Panc1 (cell line): ENCODE measurements at regions not wholly inside any gene's neighbourhood (a gene's known extent, or its start where the extent isn't known, plus 50 kb on each side); places are given as distances from the start of the nearest gene placed in this dataset.

Source experiments
- ATAC-seq: fragments of 200-7000 bp; cut with Tn5 transposase; 2 replicates; pipeline ENCODE4 v1.9.1; 2020; ENCODE audit warnings: mild to moderate bottlenecking, moderate library complexity
- BruUV-seq: library from RNA; stranded (reverse); fragments of 400-500 nt; replicated peaks from 2 replicates; lab custom pipeline; 2021; lab: Mats Ljungman, UMichigan
- CTCF ChIA-PET: fragments of 300-600 bp; sonication (Branson Sonifier 250); formaldehyde crosslinking; loops from one replicate; lab custom pipeline; 2022; ENCODE audit warnings: antibody characterized with exemption; lab: Charles Lee
- POLR2A ChIA-PET: fragments of 300-600 bp; sonication (Branson Sonifier 250); formaldehyde crosslinking; loops from one replicate; lab custom pipeline; 2022; ENCODE audit warnings: antibody characterized with exemption; lab: Charles Lee
- DNase-seq: peaks from one replicate; pipeline ENCODE4 v3.0.0-alpha.2; 2010; ENCODE audit warnings: low read depth, low spot score
- H3K27ac ChIP-seq: 2 replicates; pipeline ENCODE4 v1.5.1; 2011; ENCODE audit warnings: mild to moderate bottlenecking, low read length, inconsistent platforms
- H3K27me3 ChIP-seq: fragments of 200-500 bp; sonication (Bioruptor generic); 2 replicates; pipeline ENCODE4 v1.6.0; 2014; ENCODE audit warnings: low read length, inconsistent platforms; ENCODE audit not compliant: control insufficient read depth, insufficient read depth
- H3K36me3 ChIP-seq: fragments of 200-500 bp; sonication (Bioruptor generic); 2 replicates; pipeline ENCODE4 v1.5.1; 2014; ENCODE audit warnings: inconsistent platforms, mild to moderate bottlenecking, low read length, moderate library complexity; ENCODE audit not compliant: control insufficient read depth, insufficient read depth
- H3K4me1 ChIP-seq: 2 replicates; pipeline ENCODE4 v1.5.1; 2011; ENCODE audit warnings: inconsistent platforms, mild to moderate bottlenecking, low read length, moderate library complexity; ENCODE audit not compliant: control insufficient read depth, insufficient read depth
- H3K4me3 ChIP-seq, 2 experiments: 2 replicates each; pipeline ENCODE4 v1.5.1; 2011 to 2012; ENCODE audit warnings: low read depth in 2 of 2, low read length in 2 of 2, mild to moderate bottlenecking in 2 of 2, inconsistent platforms in 1 of 2, moderate library complexity in 1 of 2
- H3K9me3 ChIP-seq: fragments of 200-500 bp; sonication (Bioruptor generic); 2 replicates; pipeline ENCODE4 v1.5.1; 2014; ENCODE audit warnings: low read depth, mild to moderate bottlenecking, inconsistent platforms, low read length, moderate library complexity; ENCODE audit not compliant: control insufficient read depth, insufficient read depth
- POLR2AphosphoS5 ChIP-seq: IDR thresholded peaks from 2 replicates; pipeline ENCODE4 v1.6.1; 2012; ENCODE audit warnings: mild to moderate bottlenecking, low read depth, low read length, moderate library complexity
- SIN3A ChIP-seq: IDR thresholded peaks from 2 replicates; pipeline ENCODE4 v1.6.1; 2012; ENCODE audit warnings: low read depth, mild to moderate bottlenecking, low read length, moderate library complexity, borderline replicate concordance; ENCODE audit not compliant: insufficient read depth
- TCF7L2 ChIP-seq: IDR thresholded peaks from 2 replicates; pipeline ENCODE4 v1.6.1; 2011; ENCODE audit warnings: mild to moderate bottlenecking, low read depth, low read length, inconsistent platforms
- in situ Hi-C: cut with HindIII; loops from 2 replicates; pipeline ENCODE4 v1.10.0; 2016; ENCODE audit warnings: low sequenced_read_pairs, low pct_unique_long_range_greater_than_20kb
- intact Hi-C: fragments of 100-400 bp; cut with micrococcal nuclease; formaldehyde crosslinking; loops from one replicate; pipeline ENCODE4 v1.10.0; 2022; ENCODE audit not compliant: unreplicated experiment
- TF ChIP-seq, protein P1 (sequence below), 2 experiments: IDR thresholded peaks; 2 replicates each; pipeline ENCODE4 v1.6.1; 2011 to 2012; ENCODE audit warnings: low read depth in 2 of 2, control low read depth in 1 of 2, low read length in 1 of 2, mild to moderate bottlenecking in 1 of 2, moderate library complexity in 1 of 2; ENCODE audit not compliant: insufficient read depth in 1 of 2
- TF ChIP-seq, protein P2 (sequence below): fragments of 450-650 bp; IDR thresholded peaks from 2 replicates; pipeline ENCODE4 v1.5.1; 2017; ENCODE audit warnings: mild to moderate bottlenecking

DNA sequence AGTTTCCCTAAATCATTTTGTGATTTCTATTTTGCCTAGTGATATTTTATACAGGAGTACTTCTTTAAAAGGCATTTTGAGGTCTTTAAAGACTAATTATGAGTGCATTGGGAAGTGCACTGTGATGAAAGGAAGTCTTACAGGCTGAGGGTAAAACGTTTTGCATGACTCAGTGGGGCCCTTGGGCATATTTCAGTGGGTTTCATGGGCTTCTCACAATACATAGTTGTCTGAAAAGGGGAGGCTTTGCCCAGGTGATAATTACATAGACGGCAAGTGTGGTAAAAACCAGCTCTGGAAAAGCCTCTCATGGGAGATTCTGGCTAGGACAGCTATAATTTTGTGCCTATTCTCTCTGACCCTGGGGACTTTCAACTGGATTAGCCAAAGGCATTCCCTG is 387.2 kb downstream of the ARHGEF28 start:
- in situ Hi-C loops: no loop called here
- no TSS peak for BruUV-seq
- no peak for DNase-seq

DNA sequence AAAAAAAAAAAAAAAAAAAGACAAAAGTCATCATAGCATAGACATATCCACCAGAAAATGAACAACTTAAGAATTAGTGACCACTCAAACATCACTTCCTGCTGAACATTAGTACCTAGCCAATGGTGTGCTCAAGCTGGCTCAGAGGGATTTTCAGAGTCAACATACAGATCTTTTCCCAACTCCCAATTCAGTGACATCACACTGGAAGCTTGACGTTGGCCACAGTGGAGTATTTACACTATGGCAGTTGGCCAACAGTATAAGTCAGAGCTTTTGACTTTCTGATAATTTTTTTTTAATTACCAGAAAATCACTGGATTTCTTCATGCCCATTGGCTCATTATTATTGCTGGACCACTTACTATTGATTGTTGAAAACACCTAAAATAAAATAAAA is 383.5 kb downstream of the ARHGEF28 start:
- Histone ChIP-seq H3K4me3 (no peak overlapping the region), H3K9me3 (no peaks in the 10 kb centered on the region), H3K27ac (no peak overlapping the region), H3K27me3 (no peaks in the 10 kb centered on the region), H3K36me3 (no peaks in the 10 kb centered on the region), H3K4me1 (no peaks in the 10 kb centered on the region)
- intact Hi-C loops (no loop called here), in situ Hi-C loops (no loop called here)
- TF ChIP-seq TCF7L2: no peak
- no peak for TF ChIP-seq POLR2AphosphoS5
- TF ChIP-seq, protein P1, sequence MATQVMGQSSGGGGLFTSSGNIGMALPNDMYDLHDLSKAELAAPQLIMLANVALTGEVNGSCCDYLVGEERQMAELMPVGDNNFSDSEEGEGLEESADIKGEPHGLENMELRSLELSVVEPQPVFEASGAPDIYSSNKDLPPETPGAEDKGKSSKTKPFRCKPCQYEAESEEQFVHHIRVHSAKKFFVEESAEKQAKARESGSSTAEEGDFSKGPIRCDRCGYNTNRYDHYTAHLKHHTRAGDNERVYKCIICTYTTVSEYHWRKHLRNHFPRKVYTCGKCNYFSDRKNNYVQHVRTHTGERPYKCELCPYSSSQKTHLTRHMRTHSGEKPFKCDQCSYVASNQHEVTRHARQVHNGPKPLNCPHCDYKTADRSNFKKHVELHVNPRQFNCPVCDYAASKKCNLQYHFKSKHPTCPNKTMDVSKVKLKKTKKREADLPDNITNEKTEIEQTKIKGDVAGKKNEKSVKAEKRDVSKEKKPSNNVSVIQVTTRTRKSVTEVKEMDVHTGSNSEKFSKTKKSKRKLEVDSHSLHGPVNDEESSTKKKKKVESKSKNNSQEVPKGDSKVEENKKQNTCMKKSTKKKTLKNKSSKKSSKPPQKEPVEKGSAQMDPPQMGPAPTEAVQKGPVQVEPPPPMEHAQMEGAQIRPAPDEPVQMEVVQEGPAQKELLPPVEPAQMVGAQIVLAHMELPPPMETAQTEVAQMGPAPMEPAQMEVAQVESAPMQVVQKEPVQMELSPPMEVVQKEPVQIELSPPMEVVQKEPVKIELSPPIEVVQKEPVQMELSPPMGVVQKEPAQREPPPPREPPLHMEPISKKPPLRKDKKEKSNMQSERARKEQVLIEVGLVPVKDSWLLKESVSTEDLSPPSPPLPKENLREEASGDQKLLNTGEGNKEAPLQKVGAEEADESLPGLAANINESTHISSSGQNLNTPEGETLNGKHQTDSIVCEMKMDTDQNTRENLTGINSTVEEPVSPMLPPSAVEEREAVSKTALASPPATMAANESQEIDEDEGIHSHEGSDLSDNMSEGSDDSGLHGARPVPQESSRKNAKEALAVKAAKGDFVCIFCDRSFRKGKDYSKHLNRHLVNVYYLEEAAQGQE (IDR thresholded peaks at IDR 0.05; ENCODE audit: insufficient read depth in 1 of 2, low read depth in 2 of 2, low read length in 1 of 2): no peak
- DNase-seq (no peak), ATAC-seq (no peak)
- ChIA-PET CTCF (no interaction called here), POLR2A (no interaction called here)
- BruUV-seq: no TSS peak

More for the DNA sequence above, 387.2 kb downstream of the ARHGEF28 start:
- ChIA-PET POLR2A (no interaction called here), CTCF (no interaction called here)
- TF ChIP-seq SIN3A (no peak), POLR2AphosphoS5 (no peak), TCF7L2 (no peak)
- TF ChIP-seq, protein P2, sequence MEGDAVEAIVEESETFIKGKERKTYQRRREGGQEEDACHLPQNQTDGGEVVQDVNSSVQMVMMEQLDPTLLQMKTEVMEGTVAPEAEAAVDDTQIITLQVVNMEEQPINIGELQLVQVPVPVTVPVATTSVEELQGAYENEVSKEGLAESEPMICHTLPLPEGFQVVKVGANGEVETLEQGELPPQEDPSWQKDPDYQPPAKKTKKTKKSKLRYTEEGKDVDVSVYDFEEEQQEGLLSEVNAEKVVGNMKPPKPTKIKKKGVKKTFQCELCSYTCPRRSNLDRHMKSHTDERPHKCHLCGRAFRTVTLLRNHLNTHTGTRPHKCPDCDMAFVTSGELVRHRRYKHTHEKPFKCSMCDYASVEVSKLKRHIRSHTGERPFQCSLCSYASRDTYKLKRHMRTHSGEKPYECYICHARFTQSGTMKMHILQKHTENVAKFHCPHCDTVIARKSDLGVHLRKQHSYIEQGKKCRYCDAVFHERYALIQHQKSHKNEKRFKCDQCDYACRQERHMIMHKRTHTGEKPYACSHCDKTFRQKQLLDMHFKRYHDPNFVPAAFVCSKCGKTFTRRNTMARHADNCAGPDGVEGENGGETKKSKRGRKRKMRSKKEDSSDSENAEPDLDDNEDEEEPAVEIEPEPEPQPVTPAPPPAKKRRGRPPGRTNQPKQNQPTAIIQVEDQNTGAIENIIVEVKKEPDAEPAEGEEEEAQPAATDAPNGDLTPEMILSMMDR: no peak
- TF ChIP-seq, protein P1 (IDR thresholded peaks at IDR 0.05; ENCODE audit: insufficient read depth in 1 of 2, low read depth in 2 of 2, low read length in 1 of 2): no peak
- peaks cover 12% of the 10 kb centered on the region for H3K4me1 ChIP-seq
- H3K9me3 ChIP-seq: no peaks in the 10 kb centered on the region
- H3K36me3 ChIP-seq: no peaks in the 10 kb centered on the region
- H3K27me3 ChIP-seq: no peaks in the 10 kb centered on the region
- no peak overlapping the region for H3K4me3 ChIP-seq
- no peak overlapping the region for H3K27ac ChIP-seq
- no peak for ATAC-seq
- intact Hi-C loops: no loop called here
